HepG2 (cell line): ENCODE measurements at regions not wholly inside any gene's neighbourhood (a gene's known extent, or its start where the extent isn't known, plus 50 kb on each side); places are given as distances from the start of the nearest gene placed in this dataset.

Experiments
- ATAC-seq: fragments of 200-7000 bp; cut with Tn5 transposase; 3 replicates; pipeline ENCODE4 v1.9.1; 2020; ENCODE audit warnings: mild to moderate bottlenecking, moderate library complexity
- BruUV-seq: library from RNA; stranded (reverse); fragments of 400-500 nt; replicated peaks from 2 replicates; lab custom pipeline; 2021; lab: Mats Ljungman, UMichigan
- CTCF ChIA-PET: fragments of 300-600 bp; formaldehyde crosslinking; extraction: SDS; loops from one replicate; lab custom pipeline; 2021; ENCODE audit warnings: low total read pairs, inconsistent platforms, low intra/inter-chr PET ratio; lab: Yijun Ruan, JAX
- POLR2A ChIA-PET: fragments of 350-600 bp; sonication (Branson Sonifier 250); formaldehyde crosslinking; loops from one replicate; lab custom pipeline; 2020; ENCODE audit warnings: antibody characterized with exemption, inconsistent platforms; lab: Yijun Ruan, JAX
- DNase-seq: peaks from one replicate; pipeline ENCODE4 v3.0.0-alpha.2; 2015; ENCODE audit warnings: low spot score
- FAIRE-seq: peaks from 3 replicates; lab custom pipeline; 2011; peaks lifted over from hg19 to GRCh38; lab: Jason Lieb, UNC
- H2AFZ ChIP-seq: one replicate; pipeline ENCODE4 v1.6.1; 2011; ENCODE audit warnings: low read length, inconsistent platforms
- H3K27ac ChIP-seq: fragments of 300-600 bp; 3 replicates; pipeline ENCODE4 v1.8.0; 2011; ENCODE audit warnings: mixed run types, mild to moderate bottlenecking, mixed read lengths, low read length, inconsistent platforms; ENCODE audit not compliant: insufficient read depth; ENCODE audit errors: extremely low read length
- H3K27me3 ChIP-seq, 2 experiments: fragments of 200-600 bp in 1 of 2; 2 replicates in 1 of 2; 3 replicates in 1 of 2; pipeline versions ENCODE4 v1.6.0 to v1.8.0; 2011; ENCODE audit warnings: low read length in 2 of 2, mild to moderate bottlenecking in 2 of 2, moderate library complexity in 2 of 2, inconsistent platforms in 1 of 2; ENCODE audit not compliant: insufficient read depth in 2 of 2, control insufficient read depth in 1 of 2
- H3K36me3 ChIP-seq, 2 experiments: fragments of 200-600 bp in 1 of 2; replicated peaks in 1 of 2; 2 replicates in 1 of 2; 3 replicates in 1 of 2; pipeline versions ENCODE4 v1.5.1 to v1.8.0; 2011; ENCODE audit warnings: low read length in 2 of 2, inconsistent platforms in 1 of 2; ENCODE audit not compliant: insufficient read depth in 2 of 2, control insufficient read depth in 1 of 2
- H3K4me1 ChIP-seq: 2 replicates; pipeline ENCODE4 v1.5.1; 2012; ENCODE audit warnings: low read length, inconsistent platforms; ENCODE audit not compliant: insufficient read depth
- H3K4me2 ChIP-seq: 2 replicates; pipeline ENCODE4 v1.6.0; 2011; ENCODE audit warnings: low read depth, low read length, inconsistent platforms
- H3K4me3 ChIP-seq, 3 experiments: fragments of 200-600 bp in 1 of 3; sonication (generic), shearing (Covaris generic) in 1 of 3; replicated peaks in 1 of 3; 2 replicates each; pipeline ENCODE4 v1.5.1; 2011 to 2016; ENCODE audit warnings: low read length in 3 of 3, inconsistent platforms in 2 of 3, low read depth in 2 of 3, mild to moderate bottlenecking in 2 of 3, control low read depth in 1 of 3, mixed read lengths in 1 of 3; ENCODE audit not compliant: insufficient read depth in 1 of 3
- H3K79me2 ChIP-seq: one replicate; pipeline ENCODE4 v1.6.1; 2011; ENCODE audit warnings: low read length, inconsistent platforms; ENCODE audit not compliant: insufficient read depth
- H3K9ac ChIP-seq: 2 replicates; pipeline ENCODE4 v1.6.0; 2011; ENCODE audit warnings: mild to moderate bottlenecking, low read depth, low read length, inconsistent platforms; ENCODE audit not compliant: insufficient read depth
- H3K9me3 ChIP-seq: 2 replicates; pipeline ENCODE4 v1.5.1; 2012; ENCODE audit warnings: mild to moderate bottlenecking, low read length
- H4K20me1 ChIP-seq: 2 replicates; pipeline ENCODE4 v1.6.0; 2011; ENCODE audit warnings: inconsistent platforms, mild to moderate bottlenecking, low read length, moderate library complexity; ENCODE audit not compliant: insufficient read depth
- HIVEP1 ChIP-seq: sonication (generic); formaldehyde crosslinking; IDR thresholded peaks from 2 replicates; pipeline ENCODE4 v1.4.0; 2020; ENCODE audit warnings: mild to moderate bottlenecking, missing genetic modification reagents
- IKZF5 ChIP-seq: IDR thresholded peaks from 2 replicates; pipeline ENCODE4 v1.6.1; 2018; ENCODE audit warnings: missing genetic modification reagents, mild to moderate bottlenecking, missing compliant biosample characterization
- TERF1 ChIP-seq: sonication (generic); formaldehyde crosslinking; IDR thresholded peaks from 2 replicates; pipeline ENCODE4 v1.8.0; 2022; ENCODE audit warnings: mild to moderate bottlenecking, missing genetic modification reagents, moderate library complexity
- YEATS4 ChIP-seq: sonication (generic); formaldehyde crosslinking; IDR thresholded peaks from 2 replicates; pipeline ENCODE4 v1.4.0; 2020; ENCODE audit warnings: missing genetic modification reagents, borderline replicate concordance
- YY1 ChIP-seq: IDR thresholded peaks from 2 replicates; pipeline ENCODE4 v1.6.1; 2011; ENCODE audit warnings: low read length, low read depth, moderate library complexity, mild to moderate bottlenecking; ENCODE audit not compliant: insufficient read depth, insufficient replicate concordance
- ZHX2 ChIP-seq, 2 experiments: sonication (generic) in 1 of 2; formaldehyde crosslinking in 1 of 2; IDR thresholded peaks; 2 replicates each; pipeline versions ENCODE4 v1.6.1 to v1.9.0; 2014 to 2022; ENCODE audit warnings: antibody characterized with exemption in 1 of 2, borderline replicate concordance in 1 of 2, inconsistent platforms in 1 of 2, low read depth in 1 of 2, missing genetic modification reagents in 1 of 2
- ZNF235 ChIP-seq: sonication (generic); formaldehyde crosslinking; IDR thresholded peaks from 2 replicates; pipeline ENCODE4 v1.8.1; 2023; ENCODE audit warnings: mild to moderate bottlenecking, missing genetic modification reagents, borderline replicate concordance
- ZNF253 ChIP-seq: sonication (generic); formaldehyde crosslinking; IDR thresholded peaks from 2 replicates; pipeline ENCODE4 v1.8.0; 2022; ENCODE audit warnings: mild to moderate bottlenecking, missing genetic modification reagents, borderline replicate concordance
- ZNF260 ChIP-seq: sonication (generic); formaldehyde crosslinking; IDR thresholded peaks from 2 replicates; pipeline ENCODE4 v1.4.0; 2020; ENCODE audit warnings: missing genetic modification reagents, low read depth, mild to moderate bottlenecking, borderline replicate concordance
- ZNF878 ChIP-seq: sonication (generic); formaldehyde crosslinking; IDR thresholded peaks from 2 replicates; pipeline ENCODE4 v1.8.1; 2023; ENCODE audit warnings: mild to moderate bottlenecking, missing genetic modification reagents, moderate library complexity
- WGBS: methylation state at CpG from one replicate; pipeline ENCODE4 v1.1.6; 2017; ENCODE audit warnings: low lambda C conversion rate; 5-methylcytosine and 5-hydroxymethylcytosine counted together
- in situ Hi-C: cut with HindIII; loops from 2 replicates; pipeline ENCODE4 v1.10.0; 2017; ENCODE audit warnings: low pct_unique_long_range_greater_than_20kb; ENCODE audit not compliant: extremely low pct_ligation_motif_present
- intact Hi-C: fragments of 100-400 bp; cut with micrococcal nuclease; formaldehyde crosslinking; loops from one replicate; pipeline ENCODE4 v1.10.0; 2022; ENCODE audit not compliant: unreplicated experiment

GRCh38 chr10:133030781-133031180 lies 56.9 kb upstream of the ADGRA1 start:
- Histone ChIP-seq H4K20me1 (no peaks in the 10 kb centered on the region), H3K27me3 (peaks cover 15 to 82% of the 10 kb centered on the region in 2 experiments), H3K4me2 (no peak overlapping the region), H3K27ac (no peak overlapping the region), H3K79me2 (no peaks in the 10 kb centered on the region), H3K9ac (no peak overlapping the region), H2AFZ (no peak overlapping the region), H3K4me1 (no peaks in the 10 kb centered on the region), H3K36me3 (no peaks in the 10 kb centered on the region), H3K9me3 (no peaks in the 10 kb centered on the region), H3K4me3 (no peak overlapping the region)
- FAIRE-seq (no peak), ATAC-seq (no peak), DNase-seq (no peak)
- intact Hi-C loops = no loop called here
- WGBS = 55% methylated on average over 20 of the region's 28 CpGs
- no TSS peak for BruUV-seq
- in situ Hi-C loops = no loop called here
- CTCF ChIA-PET = no interaction called here
- POLR2A ChIA-PET = no interaction called here
- TF ChIP-seq TERF1 (CRISPR knock-in tag) = no peak
- no peak for TF ChIP-seq ZNF253 (CRISPR knock-in tag)
- TF ChIP-seq HIVEP1 (CRISPR knock-in tag) = no peak

GRCh38 chr10:133030126-133030525 lies 57.6 kb upstream of the ADGRA1 start:
- Histone ChIP-seq H3K4me2 (no peak overlapping the region), H3K27me3 (peaks cover 15 to 83% of the 10 kb centered on the region in 2 experiments), H3K27ac (no peak overlapping the region), H2AFZ (no peak overlapping the region), H3K4me3 (no peak overlapping the region), H3K79me2 (no peaks in the 10 kb centered on the region), H3K4me1 (no peaks in the 10 kb centered on the region), H4K20me1 (no peaks in the 10 kb centered on the region), H3K36me3 (no peaks in the 10 kb centered on the region), H3K9ac (no peak overlapping the region), H3K9me3 (no peaks in the 10 kb centered on the region)
- ChIA-PET POLR2A (no interaction called here), CTCF (no interaction called here)
- BruUV-seq = no TSS peak
- no peak for DNase-seq
- in situ Hi-C loops (no loop called here), intact Hi-C loops (no loop called here)
- no peak for ATAC-seq
- WGBS = 35% methylated on average over 6 of the region's 23 CpGs
- no peak for FAIRE-seq
- TF ChIP-seq ZNF235 (CRISPR knock-in tag) (no peak), ZHX2 (IDR thresholded peaks at IDR 0.05; ENCODE audit: low read depth) (no peak), ZHX2 (CRISPR knock-in tag; IDR thresholded peaks at IDR 0.05; ENCODE audit: borderline replicate concordance) (no peak), IKZF5 (CRISPR knock-in tag) (no peak), YEATS4 (no peak), ZNF260 (CRISPR knock-in tag) (no peak), YY1 (no peak), ZNF878 (CRISPR knock-in tag) (no peak)
